KMS-11 (cell line): ENCODE measurements at regions not wholly inside any gene's neighbourhood (a gene's known extent, or its start where the extent isn't known, plus 50 kb on each side); places are given as distances from the start of the nearest gene placed in this dataset.

Source experiments
- H2AFZ ChIP-seq: fragments of 200-600 bp; sonication (generic); 2 replicates; pipeline ENCODE4 v1.6.1; 2016; ENCODE audit warnings: antibody characterized with exemption, mixed run types, low read depth
- H3K27ac ChIP-seq: fragments of 200-600 bp; sonication (generic); 2 replicates; pipeline ENCODE4 v1.6.1; 2016; ENCODE audit warnings: mild to moderate bottlenecking, mixed run types
- H3K27me3 ChIP-seq: fragments of 200-600 bp; sonication (generic); 2 replicates; pipeline ENCODE4 v1.6.1; 2017; ENCODE audit warnings: mild to moderate bottlenecking, low read depth, mixed run types, moderate library complexity; ENCODE audit not compliant: insufficient read depth
- H3K36me3 ChIP-seq: fragments of 200-600 bp; sonication (generic); 2 replicates; pipeline ENCODE4 v1.6.1; 2017; ENCODE audit warnings: mild to moderate bottlenecking, mixed run types; ENCODE audit not compliant: insufficient read depth
- H3K4me1 ChIP-seq: fragments of 200-600 bp; sonication (generic); 2 replicates; pipeline ENCODE4 v1.6.1; 2016; ENCODE audit warnings: mild to moderate bottlenecking, low read depth, mixed run types; ENCODE audit not compliant: poor library complexity, severe bottlenecking
- H3K4me2 ChIP-seq: fragments of 200-600 bp; sonication (generic); 2 replicates; pipeline ENCODE4 v1.7.0; 2016; ENCODE audit warnings: mild to moderate bottlenecking, mixed run types
- H3K4me3 ChIP-seq: fragments of 200-600 bp; sonication (generic); IDR thresholded peaks from 2 replicates; pipeline ENCODE4 v1.6.1; 2017; ENCODE audit warnings: low read depth, low read length, mixed read lengths; ENCODE audit not compliant: insufficient read depth
- H3K79me2 ChIP-seq: fragments of 200-600 bp; sonication (generic); 2 replicates; pipeline ENCODE4 v1.6.1; 2016; ENCODE audit warnings: low read depth, mixed run types; ENCODE audit not compliant: insufficient read depth
- H3K9ac ChIP-seq: fragments of 200-600 bp; sonication (generic); 2 replicates; pipeline ENCODE4 v1.6.1; 2016; ENCODE audit warnings: mild to moderate bottlenecking, mixed run types
- H4K20me1 ChIP-seq: fragments of 200-600 bp; sonication (generic); 2 replicates; pipeline ENCODE4 v1.6.1; 2016; ENCODE audit warnings: mild to moderate bottlenecking, mixed run types; ENCODE audit not compliant: insufficient read depth
- TF ChIP-seq, protein P1 (sequence below): fragments of 200-600 bp; sonication (generic); conservative IDR thresholded peaks from 2 replicates; pipeline ENCODE4 v1.6.1; 2017; ENCODE audit warnings: low read depth, mild to moderate bottlenecking, antibody characterized with exemption, low read length, moderate library complexity, mixed read lengths

GRCh38 chr13:61988810-61989209 lies 573.2 kb upstream of the PCDH20 start:
- Histone ChIP-seq H3K4me2 (no peak overlapping the region), H3K4me1 (no peaks in the 10 kb centered on the region), H3K36me3 (no peaks in the 10 kb centered on the region), H2AFZ (no peak overlapping the region), H3K27ac (no peak overlapping the region), H3K9ac (no peak overlapping the region), H3K27me3 (no peaks in the 10 kb centered on the region), H3K4me3 (no peak overlapping the region), H4K20me1 (no peaks in the 10 kb centered on the region), H3K79me2 (no peaks in the 10 kb centered on the region)
- TF ChIP-seq, protein P1, sequence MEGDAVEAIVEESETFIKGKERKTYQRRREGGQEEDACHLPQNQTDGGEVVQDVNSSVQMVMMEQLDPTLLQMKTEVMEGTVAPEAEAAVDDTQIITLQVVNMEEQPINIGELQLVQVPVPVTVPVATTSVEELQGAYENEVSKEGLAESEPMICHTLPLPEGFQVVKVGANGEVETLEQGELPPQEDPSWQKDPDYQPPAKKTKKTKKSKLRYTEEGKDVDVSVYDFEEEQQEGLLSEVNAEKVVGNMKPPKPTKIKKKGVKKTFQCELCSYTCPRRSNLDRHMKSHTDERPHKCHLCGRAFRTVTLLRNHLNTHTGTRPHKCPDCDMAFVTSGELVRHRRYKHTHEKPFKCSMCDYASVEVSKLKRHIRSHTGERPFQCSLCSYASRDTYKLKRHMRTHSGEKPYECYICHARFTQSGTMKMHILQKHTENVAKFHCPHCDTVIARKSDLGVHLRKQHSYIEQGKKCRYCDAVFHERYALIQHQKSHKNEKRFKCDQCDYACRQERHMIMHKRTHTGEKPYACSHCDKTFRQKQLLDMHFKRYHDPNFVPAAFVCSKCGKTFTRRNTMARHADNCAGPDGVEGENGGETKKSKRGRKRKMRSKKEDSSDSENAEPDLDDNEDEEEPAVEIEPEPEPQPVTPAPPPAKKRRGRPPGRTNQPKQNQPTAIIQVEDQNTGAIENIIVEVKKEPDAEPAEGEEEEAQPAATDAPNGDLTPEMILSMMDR = no peak

- H3K27me3 ChIP-seq = no peaks in the 10 kb centered on the region
- H3K4me1 ChIP-seq = no peaks in the 10 kb centered on the region
- H2AFZ ChIP-seq = no peak overlapping the region
- H3K79me2 ChIP-seq = no peaks in the 10 kb centered on the region
- H3K27ac ChIP-seq = no peak overlapping the region
- H3K9ac ChIP-seq = no peak overlapping the region
- TF ChIP-seq, protein P1 = no peak
- H3K4me2 ChIP-seq = no peak overlapping the region
- H4K20me1 ChIP-seq = no peaks in the 10 kb centered on the region
- no peak overlapping the region for H3K4me3 ChIP-seq
- H3K36me3 ChIP-seq = no peaks in the 10 kb centered on the region
Measured at GRCh38 chr13:61975001-61975400, 559.4 kb upstream of the PCDH20 start.

GRCh38 chr13:61965756-61966155 lies 550.1 kb upstream of the PCDH20 start:
- no peak overlapping the region for H3K27ac ChIP-seq
- no peaks in the 10 kb centered on the region for H3K27me3 ChIP-seq
- no peaks in the 10 kb centered on the region for H3K79me2 ChIP-seq
- H3K4me1 ChIP-seq = no peaks in the 10 kb centered on the region
- H3K4me3 ChIP-seq = no peak overlapping the region
- H3K9ac ChIP-seq = no peak overlapping the region
- TF ChIP-seq, protein P1 = no peak
- H4K20me1 ChIP-seq = no peaks in the 10 kb centered on the region
- H2AFZ ChIP-seq = no peak overlapping the region
- H3K36me3 ChIP-seq = no peaks in the 10 kb centered on the region
- no peak overlapping the region for H3K4me2 ChIP-seq

GRCh38 chr13:61960981-61961380 lies 545.3 kb upstream of the PCDH20 start:
- Histone ChIP-seq H3K4me1 (no peaks in the 10 kb centered on the region), H3K27me3 (no peaks in the 10 kb centered on the region), H3K79me2 (no peaks in the 10 kb centered on the region), H3K4me2 (no peak overlapping the region), H3K36me3 (no peaks in the 10 kb centered on the region), H4K20me1 (no peaks in the 10 kb centered on the region), H2AFZ (no peak overlapping the region), H3K4me3 (no peak overlapping the region), H3K27ac (no peak overlapping the region), H3K9ac (no peak overlapping the region)
- TF ChIP-seq, protein P1 = no peak
